ENCODE measurements at regions not wholly inside any gene's neighbourhood (a gene's known extent, or its start where the extent isn't known, plus 50 kb on each side); places are given as distances from the start of the nearest gene placed in this dataset.

DNA sequence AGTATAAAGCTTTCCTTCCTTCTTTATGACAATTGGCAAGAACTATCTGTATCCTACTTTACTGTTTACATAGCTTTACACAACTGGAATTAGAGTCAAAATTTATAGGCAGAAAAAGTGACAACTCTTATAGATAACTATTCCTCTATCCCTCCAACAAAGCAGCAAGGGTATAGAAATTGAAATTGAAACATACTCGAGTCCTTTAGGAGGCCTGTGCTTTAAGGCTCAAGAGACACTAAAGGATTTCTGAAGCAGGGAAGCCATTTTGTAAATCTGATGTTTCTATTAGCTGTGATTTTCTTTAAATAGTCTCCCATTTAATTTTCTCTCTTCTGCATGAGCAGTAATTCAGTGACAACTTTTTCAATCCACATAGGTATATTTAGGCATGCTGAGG is 567.6 kb upstream of the MAN1A1 start:
- H3K4me3 ChIP-seq (replicated peaks in 1 of 3; ENCODE audit: insufficient read depth in 1 of 3, low read depth in 2 of 3, low read length in 3 of 3), result no peak overlapping the region
- ChIA-PET CTCF (ENCODE audit: low intra/inter-chr PET ratio, low total read pairs) (no interaction called here), POLR2A (no interaction called here)
- H4K20me1 ChIP-seq (ENCODE audit: insufficient read depth, low read length), result no peaks in the 10 kb centered on the region
- no TSS peak for BruUV-seq (replicated peaks)
- no peaks in the 10 kb centered on the region for H3K36me3 ChIP-seq (replicated peaks in 1 of 2; ENCODE audit: control insufficient read depth in 1 of 2, insufficient read depth in 2 of 2, low read length in 2 of 2)
- no peak for ATAC-seq
- H3K79me2 ChIP-seq (ENCODE audit: insufficient read depth, low read length), result no peaks in the 10 kb centered on the region
- intact Hi-C loops (cut with micrococcal nuclease; ENCODE audit: unreplicated experiment), result no loop called here
- H3K4me1 ChIP-seq (ENCODE audit: insufficient read depth, low read length), result no peaks in the 10 kb centered on the region
- DNase-seq (ENCODE audit: low spot score), result no peak
- no peak overlapping the region for H3K9ac ChIP-seq (ENCODE audit: insufficient read depth, low read depth, low read length)
- H3K4me2 ChIP-seq (ENCODE audit: low read depth, low read length), result no peak overlapping the region
- TF ChIP-seq ZNF333 (CRISPR knock-in tag; IDR thresholded peaks at IDR 0.05; ENCODE audit: borderline replicate concordance) (no peak), ZSCAN31 (CRISPR knock-in tag; IDR thresholded peaks at IDR 0.05; ENCODE audit: low read depth) (no peak), HMGA1 (CRISPR knock-in tag; conservative IDR thresholded peaks at IDR 0.05) (no peak), ZNF569 (CRISPR knock-in tag; IDR thresholded peaks at IDR 0.05; ENCODE audit: borderline replicate concordance) (no peak), ZNF619 (CRISPR knock-in tag; IDR thresholded peaks at IDR 0.05) (no peak), ZNF468 (CRISPR knock-in tag; IDR thresholded peaks at IDR 0.05) (no peak), SP2 (CRISPR knock-in tag; IDR thresholded peaks at IDR 0.05) (no peak), YEATS4 (CRISPR knock-in tag; IDR thresholded peaks at IDR 0.05; ENCODE audit: borderline replicate concordance) (no peak), HIVEP1 (CRISPR knock-in tag; IDR thresholded peaks at IDR 0.05) (no peak), FOXA1 (IDR thresholded peaks at IDR 0.05) (no peak), FOXA1 (CRISPR knock-in tag; IDR thresholded peaks at IDR 0.05) (no peak), ZNF510 (CRISPR knock-in tag; IDR thresholded peaks at IDR 0.05; ENCODE audit: low read depth) (no peak), SIX4 (CRISPR knock-in tag; IDR thresholded peaks at IDR 0.05) (no peak)
- TF ChIP-seq, protein P1, sequence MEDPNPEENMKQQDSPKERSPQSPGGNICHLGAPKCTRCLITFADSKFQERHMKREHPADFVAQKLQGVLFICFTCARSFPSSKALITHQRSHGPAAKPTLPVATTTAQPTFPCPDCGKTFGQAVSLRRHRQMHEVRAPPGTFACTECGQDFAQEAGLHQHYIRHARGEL (CRISPR knock-in tag; IDR thresholded peaks at IDR 0.05), result no peak
- TF ChIP-seq, protein P2, sequence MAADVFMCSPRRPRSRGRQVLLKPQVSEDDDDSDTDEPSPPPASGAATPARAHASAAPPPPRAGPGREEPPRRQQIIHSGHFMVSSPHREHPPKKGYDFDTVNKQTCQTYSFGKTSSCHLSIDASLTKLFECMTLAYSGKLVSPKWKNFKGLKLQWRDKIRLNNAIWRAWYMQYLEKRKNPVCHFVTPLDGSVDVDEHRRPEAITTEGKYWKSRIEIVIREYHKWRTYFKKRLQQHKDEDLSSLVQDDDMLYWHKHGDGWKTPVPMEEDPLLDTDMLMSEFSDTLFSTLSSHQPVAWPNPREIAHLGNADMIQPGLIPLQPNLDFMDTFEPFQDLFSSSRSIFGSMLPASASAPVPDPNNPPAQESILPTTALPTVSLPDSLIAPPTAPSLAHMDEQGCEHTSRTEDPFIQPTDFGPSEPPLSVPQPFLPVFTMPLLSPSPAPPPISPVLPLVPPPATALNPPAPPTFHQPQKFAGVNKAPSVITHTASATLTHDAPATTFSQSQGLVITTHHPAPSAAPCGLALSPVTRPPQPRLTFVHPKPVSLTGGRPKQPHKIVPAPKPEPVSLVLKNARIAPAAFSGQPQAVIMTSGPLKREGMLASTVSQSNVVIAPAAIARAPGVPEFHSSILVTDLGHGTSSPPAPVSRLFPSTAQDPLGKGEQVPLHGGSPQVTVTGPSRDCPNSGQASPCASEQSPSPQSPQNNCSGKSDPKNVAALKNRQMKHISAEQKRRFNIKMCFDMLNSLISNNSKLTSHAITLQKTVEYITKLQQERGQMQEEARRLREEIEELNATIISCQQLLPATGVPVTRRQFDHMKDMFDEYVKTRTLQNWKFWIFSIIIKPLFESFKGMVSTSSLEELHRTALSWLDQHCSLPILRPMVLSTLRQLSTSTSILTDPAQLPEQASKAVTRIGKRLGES (CRISPR knock-in tag; IDR thresholded peaks at IDR 0.05; ENCODE audit: borderline replicate concordance), result no peak
- TF ChIP-seq, protein P3, sequence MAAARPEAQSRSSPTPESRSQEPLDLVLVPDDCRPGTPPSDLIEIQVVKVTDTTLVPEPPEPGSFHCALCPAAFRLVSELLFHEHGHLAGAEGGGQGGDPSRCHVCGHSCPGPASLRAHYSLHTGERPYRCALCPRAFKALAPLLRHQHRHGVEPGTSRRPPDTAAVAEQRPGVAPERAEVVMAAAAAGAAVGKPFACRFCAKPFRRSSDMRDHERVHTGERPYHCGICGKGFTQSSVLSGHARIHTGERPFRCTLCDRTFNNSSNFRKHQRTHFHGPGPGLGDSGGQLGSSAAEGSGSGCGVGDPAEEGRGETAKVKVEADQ (CRISPR knock-in tag; IDR thresholded peaks at IDR 0.05; ENCODE audit: borderline replicate concordance), result no peak
- TF ChIP-seq, protein P4, sequence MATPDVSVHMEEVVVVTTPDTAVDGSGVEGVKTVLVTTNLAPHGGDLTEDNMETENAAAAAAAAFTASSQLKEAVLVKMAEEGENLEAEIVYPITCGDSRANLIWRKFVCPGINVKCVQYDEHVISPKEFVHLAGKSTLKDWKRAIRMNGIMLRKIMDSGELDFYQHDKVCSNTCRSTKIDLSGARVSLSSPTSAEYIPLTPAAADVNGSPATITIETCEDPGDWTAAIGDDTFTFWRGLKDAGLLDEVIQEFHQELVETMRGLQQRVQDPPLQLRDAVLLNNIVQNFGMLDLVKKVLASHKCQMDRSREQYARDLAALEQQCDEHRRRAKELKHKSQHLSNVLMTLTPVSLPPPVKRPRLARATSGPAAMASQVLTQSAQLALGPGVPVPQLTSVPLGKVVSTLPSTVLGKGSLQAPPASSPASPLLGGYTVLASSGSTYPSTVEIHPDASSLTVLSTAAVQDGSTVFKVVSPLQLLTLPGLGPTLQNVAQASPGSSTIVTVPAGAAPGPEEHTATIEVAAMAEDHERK (CRISPR knock-in tag; IDR thresholded peaks at IDR 0.05; ENCODE audit: low read depth), result no peak
- TF ChIP-seq, protein P5, sequence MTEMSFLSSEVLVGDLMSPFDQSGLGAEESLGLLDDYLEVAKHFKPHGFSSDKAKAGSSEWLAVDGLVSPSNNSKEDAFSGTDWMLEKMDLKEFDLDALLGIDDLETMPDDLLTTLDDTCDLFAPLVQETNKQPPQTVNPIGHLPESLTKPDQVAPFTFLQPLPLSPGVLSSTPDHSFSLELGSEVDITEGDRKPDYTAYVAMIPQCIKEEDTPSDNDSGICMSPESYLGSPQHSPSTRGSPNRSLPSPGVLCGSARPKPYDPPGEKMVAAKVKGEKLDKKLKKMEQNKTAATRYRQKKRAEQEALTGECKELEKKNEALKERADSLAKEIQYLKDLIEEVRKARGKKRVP (CRISPR knock-in tag; IDR thresholded peaks at IDR 0.05), result no peak
- TF ChIP-seq, protein P6, sequence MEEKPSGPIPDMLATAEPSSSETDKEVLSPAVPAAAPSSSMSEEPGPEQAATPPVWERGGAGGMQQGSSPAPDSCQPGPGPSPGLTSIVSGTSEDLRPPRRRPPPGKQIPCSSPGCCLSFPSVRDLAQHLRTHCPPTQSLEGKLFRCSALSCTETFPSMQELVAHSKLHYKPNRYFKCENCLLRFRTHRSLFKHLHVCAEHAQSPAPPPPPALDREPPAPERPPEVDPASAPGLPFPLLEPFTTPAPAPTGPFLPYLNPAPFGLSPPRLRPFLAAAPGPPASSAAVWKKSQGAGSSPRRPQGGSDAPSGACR (CRISPR knock-in tag; IDR thresholded peaks at IDR 0.05), result no peak
- H3K9me3 ChIP-seq (ENCODE audit: low read length), result peaks cover 12% of the 10 kb centered on the region
- H3K27me3 ChIP-seq (ENCODE audit: control insufficient read depth in 1 of 2, insufficient read depth in 2 of 2, low read length in 2 of 2), result no peaks in the 10 kb centered on the region
- in situ Hi-C loops (cut with HindIII; ENCODE audit: extremely low pct_ligation_motif_present, low pct_unique_long_range_greater_than_20kb), result no loop called here
- no peak overlapping the region for H3K27ac ChIP-seq (ENCODE audit: extremely low read length, insufficient read depth, low read length)
- WGBS (ENCODE audit: low lambda C conversion rate), result 0% methylated on average over 1 of the region's 1 CpG
- FAIRE-seq, result no peak
- no peak overlapping the region for H2AFZ ChIP-seq (ENCODE audit: low read length)
